NB4 (cell line): ENCODE measurements at regions not wholly inside any gene's neighbourhood (a gene's known extent, or its start where the extent isn't known, plus 50 kb on each side); places are given as distances from the start of the nearest gene placed in this dataset.

Experiments used
- CTCF ChIP-seq: IDR thresholded peaks from one replicate; pipeline ENCODE4 v1.5.1; 2012; ENCODE audit warnings: low read depth, low read length
- MAX ChIP-seq: IDR thresholded peaks from 2 replicates; pipeline ENCODE4 v1.6.1; 2011; ENCODE audit warnings: low read depth, low read length
- MYC ChIP-seq: IDR thresholded peaks from 2 replicates; pipeline ENCODE4 v1.6.1; 2011; ENCODE audit warnings: low read depth, low read length
- POLR2A ChIP-seq: IDR thresholded peaks from 2 replicates; pipeline ENCODE4 v1.6.1; 2011; ENCODE audit warnings: mild to moderate bottlenecking; ENCODE audit not compliant: insufficient read length; ENCODE audit errors: extremely low read depth

GRCh38 chr11:115084231-115084630 is 405.9 kb downstream of the NXPE2 start:
- TF ChIP-seq CTCF: no peak
- TF ChIP-seq POLR2A: no peak
- no peak for TF ChIP-seq MAX
- no peak for TF ChIP-seq MYC
